ENCODE measurements at regions not wholly inside any gene's neighbourhood (a gene's known extent, or its start where the extent isn't known, plus 50 kb on each side); places are given as distances from the start of the nearest gene placed in this dataset.

DNA sequence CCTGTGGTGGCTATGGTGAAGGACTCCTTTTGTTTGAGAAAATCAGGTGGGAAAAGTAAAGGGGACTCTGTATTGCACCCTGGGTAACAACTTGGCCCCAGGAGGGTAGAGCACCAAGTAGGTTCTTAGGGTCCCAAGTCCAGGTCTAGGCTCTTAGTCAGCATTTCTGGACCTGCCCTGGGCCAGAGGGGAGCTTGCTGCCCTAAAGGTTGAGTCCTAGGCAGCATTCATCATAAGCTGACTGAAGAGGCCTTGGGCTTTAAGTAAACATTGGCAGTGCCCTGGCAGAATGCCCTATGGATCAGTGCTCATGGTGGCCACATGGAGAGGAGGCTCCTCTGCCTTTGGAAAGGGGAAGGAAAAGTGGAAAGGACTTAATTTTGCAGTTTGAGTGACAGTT is 268.5 kb upstream of the CTNNB1 start:
- Histone ChIP-seq H3K36me3 (ENCODE audit: control insufficient read depth, insufficient read depth, low read length) (no peaks in the 10 kb centered on the region), H2AFZ (ENCODE audit: low read length) (no peak overlapping the region), H3K4me2 (ENCODE audit: extremely low read depth, insufficient read depth, low read length) (no peak overlapping the region), H3K9ac (ENCODE audit: insufficient read depth, low read length) (no peak overlapping the region), H3K27me3 (ENCODE audit: control insufficient read depth, insufficient read depth, low read length) (no peaks in the 10 kb centered on the region), H4K20me1 (ENCODE audit: control insufficient read depth, extremely low read depth, insufficient read depth, low read length) (no peaks in the 10 kb centered on the region), H3K4me1 (ENCODE audit: control insufficient read depth, extremely low read depth, insufficient read depth, low read length) (no peaks in the 10 kb centered on the region), H3K4me3 (replicated peaks in 1 of 4; ENCODE audit: control extremely low read depth in 1 of 4, insufficient read depth in 1 of 4, low read depth in 3 of 4, low read length in 4 of 4) (no peak overlapping the region), H3K27ac (ENCODE audit: insufficient read depth, low read length) (no peak overlapping the region), H3K79me2 (ENCODE audit: control insufficient read depth, insufficient read depth, low read length) (no peaks in the 10 kb centered on the region), H3K9me3 (ENCODE audit: control insufficient read depth, insufficient read depth, low read depth, low read length) (no peaks in the 10 kb centered on the region)
- TF ChIP-seq EZH2 (IDR thresholded peaks at IDR 0.05; ENCODE audit: low read length, missing control alignments) (no peak), CTCF (conservative IDR thresholded peaks at IDR 0.05 in 1 of 2, IDR thresholded peaks at IDR 0.05 in 1 of 2; ENCODE audit: low read depth in 1 of 2, low read length in 2 of 2) (no peak)
- DNase-seq (ENCODE audit: low read depth in 2 of 2) = no peak

GRCh38 chr3:40938591-40938990 is 260.7 kb upstream of the CTNNB1 start:
- no peak overlapping the region for H3K27ac ChIP-seq (ENCODE audit: insufficient read depth, low read length)
- no peak for DNase-seq (ENCODE audit: low read depth in 2 of 2)
- no peak overlapping the region for H3K9ac ChIP-seq (ENCODE audit: insufficient read depth, low read length)
- H3K4me2 ChIP-seq (ENCODE audit: extremely low read depth, insufficient read depth, low read length) = no peak overlapping the region
- H3K27me3 ChIP-seq (ENCODE audit: control insufficient read depth, insufficient read depth, low read length) = no peaks in the 10 kb centered on the region
- no peak overlapping the region for H3K4me3 ChIP-seq (replicated peaks in 1 of 4; ENCODE audit: control extremely low read depth in 1 of 4, insufficient read depth in 1 of 4, low read depth in 3 of 4, low read length in 4 of 4)
- no peak for TF ChIP-seq CTCF (conservative IDR thresholded peaks at IDR 0.05 in 1 of 2, IDR thresholded peaks at IDR 0.05 in 1 of 2; ENCODE audit: low read depth in 1 of 2, low read length in 2 of 2)
- no peak for TF ChIP-seq EZH2 (IDR thresholded peaks at IDR 0.05; ENCODE audit: low read length, missing control alignments)
- H3K36me3 ChIP-seq (ENCODE audit: control insufficient read depth, insufficient read depth, low read length) = no peaks in the 10 kb centered on the region
- H3K79me2 ChIP-seq (ENCODE audit: control insufficient read depth, insufficient read depth, low read length) = no peaks in the 10 kb centered on the region
- H3K4me1 ChIP-seq (ENCODE audit: control insufficient read depth, extremely low read depth, insufficient read depth, low read length) = no peaks in the 10 kb centered on the region
- H2AFZ ChIP-seq (ENCODE audit: low read length) = no peak overlapping the region
- H4K20me1 ChIP-seq (ENCODE audit: control insufficient read depth, extremely low read depth, insufficient read depth, low read length) = no peaks in the 10 kb centered on the region
- H3K9me3 ChIP-seq (ENCODE audit: control insufficient read depth, insufficient read depth, low read depth, low read length) = no peaks in the 10 kb centered on the region

DNA sequence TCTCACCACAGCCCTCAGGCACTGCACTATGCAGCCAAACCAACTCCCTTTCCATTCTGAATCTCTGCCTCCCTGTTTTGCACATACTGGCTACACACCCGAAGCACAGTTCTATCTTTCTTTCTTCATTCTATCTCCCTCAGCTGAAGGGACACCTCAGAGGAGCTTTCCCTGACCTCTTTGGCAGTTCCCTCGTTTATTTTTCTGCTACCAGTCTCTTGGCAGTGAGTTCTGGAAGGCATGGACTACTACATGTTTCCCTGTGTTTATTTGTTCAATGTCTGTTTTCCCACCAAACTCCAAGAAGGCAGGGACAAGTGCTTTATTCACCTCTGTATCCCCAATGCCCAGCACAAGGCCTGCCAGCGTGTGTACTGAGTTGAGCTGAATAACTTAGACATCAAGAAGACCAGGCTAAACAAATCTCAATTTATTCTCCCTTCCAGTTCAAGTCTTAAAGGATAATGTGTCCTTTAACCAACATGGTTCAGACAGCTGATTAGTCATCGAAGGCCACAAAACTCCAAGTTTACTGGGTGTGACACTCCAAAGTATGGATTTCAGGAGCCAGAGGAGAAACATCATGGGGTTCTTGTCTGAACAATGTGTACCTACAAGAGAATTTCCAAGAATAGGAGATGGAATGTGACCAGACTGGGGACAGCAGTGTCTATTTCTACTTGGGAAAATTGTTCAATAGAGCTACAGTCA is 260.1 kb upstream of the CTNNB1 start:
- H3K4me2 ChIP-seq (ENCODE audit: extremely low read depth, insufficient read depth, low read length) = no peak overlapping the region
- H3K27me3 ChIP-seq (ENCODE audit: control insufficient read depth, insufficient read depth, low read length) = no peaks in the 10 kb centered on the region
- H3K4me1 ChIP-seq (ENCODE audit: control insufficient read depth, extremely low read depth, insufficient read depth, low read length) = no peaks in the 10 kb centered on the region
- no peaks in the 10 kb centered on the region for H3K36me3 ChIP-seq (ENCODE audit: control insufficient read depth, insufficient read depth, low read length)
- no peak for TF ChIP-seq EZH2 (IDR thresholded peaks at IDR 0.05; ENCODE audit: low read length, missing control alignments)
- no peak for TF ChIP-seq CTCF (conservative IDR thresholded peaks at IDR 0.05 in 1 of 2, IDR thresholded peaks at IDR 0.05 in 1 of 2; ENCODE audit: low read depth in 1 of 2, low read length in 2 of 2)
- no peaks in the 10 kb centered on the region for H3K9me3 ChIP-seq (ENCODE audit: control insufficient read depth, insufficient read depth, low read depth, low read length)
- no peak overlapping the region for H3K27ac ChIP-seq (ENCODE audit: insufficient read depth, low read length)
- DNase-seq (ENCODE audit: low read depth in 2 of 2) = peak in 1 of 2 donors; percentile 4
- H3K4me3 ChIP-seq (replicated peaks in 1 of 4; ENCODE audit: control extremely low read depth in 1 of 4, insufficient read depth in 1 of 4, low read depth in 3 of 4, low read length in 4 of 4) = no peak overlapping the region
- H3K79me2 ChIP-seq (ENCODE audit: control insufficient read depth, insufficient read depth, low read length) = no peaks in the 10 kb centered on the region
- H3K9ac ChIP-seq (ENCODE audit: insufficient read depth, low read length) = no peak overlapping the region
- H2AFZ ChIP-seq (ENCODE audit: low read length) = no peak overlapping the region
- H4K20me1 ChIP-seq (ENCODE audit: control insufficient read depth, extremely low read depth, insufficient read depth, low read length) = no peaks in the 10 kb centered on the region

Data from fibroblast of lung (primary cell).